ENCODE measurements at regions not wholly inside any gene's neighbourhood (a gene's known extent, or its start where the extent isn't known, plus 50 kb on each side); places are given as distances from the start of the nearest gene placed in this dataset.

DNA sequence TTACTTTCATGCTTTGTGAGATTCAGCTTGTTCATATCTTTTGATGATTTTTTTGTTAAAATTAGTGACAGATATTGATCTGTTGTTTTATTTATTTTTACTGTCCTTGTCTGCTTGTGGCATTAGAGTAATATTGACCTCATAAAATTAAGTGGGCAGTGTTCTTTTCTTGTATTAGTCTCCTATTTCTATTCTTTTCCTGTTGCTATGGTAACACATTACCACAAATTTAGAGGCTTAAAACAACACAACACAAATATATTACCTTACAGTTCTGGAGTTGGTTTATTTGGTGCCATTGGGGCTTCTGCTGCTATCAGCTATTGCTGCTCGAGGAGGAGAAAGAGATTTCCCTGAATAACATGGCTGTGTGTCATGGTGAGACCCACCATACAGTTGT is 135.7 kb downstream of the C1orf94 start:
- Histone ChIP-seq H2AFZ (ENCODE audit: low read depth, low read length, severe bottlenecking) (no peak overlapping the region), H3F3A (ENCODE audit: insufficient read depth) (no peaks in the 10 kb centered on the region)
- no peak for TF ChIP-seq EZH2phosphoT487 (conservative IDR thresholded peaks at IDR 0.05; ENCODE audit: low read length)
- TF ChIP-seq, protein P1, sequence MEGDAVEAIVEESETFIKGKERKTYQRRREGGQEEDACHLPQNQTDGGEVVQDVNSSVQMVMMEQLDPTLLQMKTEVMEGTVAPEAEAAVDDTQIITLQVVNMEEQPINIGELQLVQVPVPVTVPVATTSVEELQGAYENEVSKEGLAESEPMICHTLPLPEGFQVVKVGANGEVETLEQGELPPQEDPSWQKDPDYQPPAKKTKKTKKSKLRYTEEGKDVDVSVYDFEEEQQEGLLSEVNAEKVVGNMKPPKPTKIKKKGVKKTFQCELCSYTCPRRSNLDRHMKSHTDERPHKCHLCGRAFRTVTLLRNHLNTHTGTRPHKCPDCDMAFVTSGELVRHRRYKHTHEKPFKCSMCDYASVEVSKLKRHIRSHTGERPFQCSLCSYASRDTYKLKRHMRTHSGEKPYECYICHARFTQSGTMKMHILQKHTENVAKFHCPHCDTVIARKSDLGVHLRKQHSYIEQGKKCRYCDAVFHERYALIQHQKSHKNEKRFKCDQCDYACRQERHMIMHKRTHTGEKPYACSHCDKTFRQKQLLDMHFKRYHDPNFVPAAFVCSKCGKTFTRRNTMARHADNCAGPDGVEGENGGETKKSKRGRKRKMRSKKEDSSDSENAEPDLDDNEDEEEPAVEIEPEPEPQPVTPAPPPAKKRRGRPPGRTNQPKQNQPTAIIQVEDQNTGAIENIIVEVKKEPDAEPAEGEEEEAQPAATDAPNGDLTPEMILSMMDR (IDR thresholded peaks at IDR 0.05; ENCODE audit: insufficient read depth, low read length, poor library complexity, severe bottlenecking), result no peak

DNA sequence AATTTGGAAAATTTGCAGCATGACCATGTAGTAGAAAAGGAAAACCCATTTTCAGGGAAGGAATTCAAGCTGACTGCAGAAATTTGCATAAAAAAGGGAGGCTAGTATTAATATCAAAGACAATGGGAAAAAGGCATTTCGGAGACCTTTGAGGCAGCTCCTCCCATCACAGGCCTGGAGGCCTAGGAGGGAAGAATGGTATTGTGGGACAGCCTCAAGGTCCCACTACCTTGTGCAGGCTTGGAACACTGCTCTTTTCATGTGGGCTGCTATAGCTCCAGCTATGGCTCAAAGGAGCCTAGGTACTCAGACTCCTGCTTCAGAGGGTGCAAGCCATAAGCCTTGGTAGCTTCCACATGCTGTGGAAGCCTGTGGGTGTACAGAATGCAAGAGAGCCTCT is 139.3 kb downstream of the C1orf94 start:
- Histone ChIP-seq H3K9ac (ENCODE audit: low read length) (no peak overlapping the region), H3K4me3 (ENCODE audit: insufficient read depth, low read length, poor library complexity, severe bottlenecking) (no peak overlapping the region), H3K9me2 (replicated peaks; ENCODE audit: insufficient read depth, low read length) (no peaks in the 10 kb centered on the region), H3K4me2 (ENCODE audit: low read depth, low read length, poor library complexity, severe bottlenecking) (no peak overlapping the region), H2AFZ (ENCODE audit: low read depth, low read length, severe bottlenecking) (no peak overlapping the region), H3K36me3 (ENCODE audit: low read length) (no peaks in the 10 kb centered on the region), H3K27ac (ENCODE audit: low read depth, low read length) (no peak overlapping the region), H3F3A (ENCODE audit: insufficient read depth) (no peaks in the 10 kb centered on the region), H3K79me2 (ENCODE audit: insufficient read depth, low read length) (no peaks in the 10 kb centered on the region), H3K27me3 (ENCODE audit: low read length) (no peaks in the 10 kb centered on the region), H4K20me1 (ENCODE audit: low read depth, low read length) (no peaks in the 10 kb centered on the region), H3K9me3 (ENCODE audit: insufficient read depth, low read length) (peaks cover 14% of the 10 kb centered on the region; the same call in 1 of the 2 replicates)
- no peak for TF ChIP-seq EZH2phosphoT487 (conservative IDR thresholded peaks at IDR 0.05; ENCODE audit: low read length)
- TF ChIP-seq, protein P1 (IDR thresholded peaks at IDR 0.05; ENCODE audit: insufficient read depth, low read length, poor library complexity, severe bottlenecking), result no peak

More for the DNA sequence above, 135.7 kb downstream of the C1orf94 start:
- peaks cover 14% of the 10 kb centered on the region; the same call in 1 of the 2 replicates for H3K9me3 ChIP-seq (ENCODE audit: insufficient read depth, low read length)
- H3K4me2 ChIP-seq (ENCODE audit: low read depth, low read length, poor library complexity, severe bottlenecking), result no peak overlapping the region
- no peaks in the 10 kb centered on the region for H3K27me3 ChIP-seq (ENCODE audit: low read length)
- no peaks in the 10 kb centered on the region for H3K36me3 ChIP-seq (ENCODE audit: low read length)
- H3K9me2 ChIP-seq (replicated peaks; ENCODE audit: insufficient read depth, low read length), result no peaks in the 10 kb centered on the region
- H3K9ac ChIP-seq (ENCODE audit: low read length), result no peak overlapping the region
- H3K4me3 ChIP-seq (ENCODE audit: insufficient read depth, low read length, poor library complexity, severe bottlenecking), result no peak overlapping the region
- no peaks in the 10 kb centered on the region for H3K79me2 ChIP-seq (ENCODE audit: insufficient read depth, low read length)
- no peak overlapping the region for H3K27ac ChIP-seq (ENCODE audit: low read depth, low read length)
- no peaks in the 10 kb centered on the region for H4K20me1 ChIP-seq (ENCODE audit: low read depth, low read length)

DNA sequence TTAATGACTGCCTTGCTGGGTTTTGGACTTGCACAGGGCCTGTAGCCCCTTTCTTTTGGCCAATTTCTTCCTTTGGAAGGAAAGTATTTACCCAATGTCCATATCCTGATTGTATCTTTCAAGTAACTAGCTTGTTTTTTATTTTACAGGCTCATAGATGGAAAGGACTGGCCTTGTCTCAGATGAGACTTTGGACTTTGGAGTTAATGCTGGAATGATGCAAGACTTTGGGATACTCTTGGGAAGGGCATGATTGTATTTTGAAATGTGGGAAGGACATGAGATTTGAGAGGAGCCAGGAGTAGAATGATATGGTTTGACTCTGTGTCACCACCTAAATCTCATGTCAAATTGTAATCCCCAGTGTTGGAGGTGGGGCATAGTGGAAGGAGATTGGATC is 140.1 kb downstream of the C1orf94 start:
- TF ChIP-seq, protein P1 (IDR thresholded peaks at IDR 0.05; ENCODE audit: insufficient read depth, low read length, poor library complexity, severe bottlenecking), result no peak
- no peak for TF ChIP-seq EZH2phosphoT487 (conservative IDR thresholded peaks at IDR 0.05; ENCODE audit: low read length)
- Histone ChIP-seq H3K9me3 (ENCODE audit: insufficient read depth, low read length) (peaks cover 14% of the 10 kb centered on the region; the same call in 1 of the 2 replicates), H3K36me3 (ENCODE audit: low read length) (no peaks in the 10 kb centered on the region), H2AFZ (ENCODE audit: low read depth, low read length, severe bottlenecking) (no peak overlapping the region), H4K20me1 (ENCODE audit: low read depth, low read length) (no peaks in the 10 kb centered on the region), H3K27me3 (ENCODE audit: low read length) (no peaks in the 10 kb centered on the region), H3K27ac (ENCODE audit: low read depth, low read length) (no peak overlapping the region), H3K9me2 (replicated peaks; ENCODE audit: insufficient read depth, low read length) (no peaks in the 10 kb centered on the region), H3K4me2 (ENCODE audit: low read depth, low read length, poor library complexity, severe bottlenecking) (no peak overlapping the region), H3K9ac (ENCODE audit: low read length) (no peak overlapping the region), H3K79me2 (ENCODE audit: insufficient read depth, low read length) (no peaks in the 10 kb centered on the region), H3F3A (ENCODE audit: insufficient read depth) (no peaks in the 10 kb centered on the region), H3K4me3 (ENCODE audit: insufficient read depth, low read length, poor library complexity, severe bottlenecking) (no peak overlapping the region)

All from SU-DHL-6 (cell line).